Karpas-422 (cell line): ENCODE measurements at regions not wholly inside any gene's neighbourhood (a gene's known extent, or its start where the extent isn't known, plus 50 kb on each side); places are given as distances from the start of the nearest gene placed in this dataset.
"Not testable (repeated sequence)": the region's sequence is repeated elsewhere in the genome, so short reads cannot be mapped to it uniquely, and the experiment has no call there.

Experiments used
- DNase-seq: peaks from one replicate; pipeline ENCODE4 v3.0.0-alpha.2; 2015
- H2AFZ ChIP-seq: fragments of 200-600 bp; sonication (generic); 2 replicates; pipeline ENCODE4 v1.6.1; 2014; ENCODE audit warnings: antibody characterized with exemption, low read length, mixed read lengths
- H3K27ac ChIP-seq: fragments of 200-600 bp; sonication (generic); 2 replicates; pipeline ENCODE4 v1.5.1; 2014; ENCODE audit warnings: mild to moderate bottlenecking, low read length, moderate library complexity
- H3K27me3 ChIP-seq: fragments of 200-600 bp; sonication (generic); 2 replicates; pipeline ENCODE4 v1.6.1; 2014; ENCODE audit warnings: low read length, mixed read lengths
- H3K36me3 ChIP-seq: fragments of 200-600 bp; sonication (generic); 2 replicates; pipeline ENCODE4 v1.6.1; 2014; ENCODE audit warnings: low read length, mixed read lengths; ENCODE audit not compliant: insufficient read depth
- H3K4me1 ChIP-seq: fragments of 200-600 bp; sonication (generic); 2 replicates; pipeline ENCODE4 v1.6.1; 2014; ENCODE audit warnings: mild to moderate bottlenecking, low read length, mixed read lengths
- H3K4me2 ChIP-seq: fragments of 200-600 bp; sonication (generic); 2 replicates; pipeline ENCODE4 v1.6.1; 2014; ENCODE audit warnings: low read length, low read depth, mild to moderate bottlenecking; ENCODE audit not compliant: poor library complexity, severe bottlenecking
- H3K4me3 ChIP-seq: fragments of 200-600 bp; sonication (generic); 2 replicates; pipeline ENCODE4 v1.5.1; 2014; ENCODE audit warnings: mild to moderate bottlenecking, antibody characterized with exemption, low read length, mixed read lengths
- H3K79me2 ChIP-seq: fragments of 200-600 bp; sonication (generic); 2 replicates; pipeline ENCODE4 v1.6.1; 2014; ENCODE audit warnings: mild to moderate bottlenecking, low read length, mixed read lengths
- H3K9ac ChIP-seq: fragments of 200-600 bp; sonication (generic); 2 replicates; pipeline ENCODE4 v1.6.0; 2014; ENCODE audit warnings: low read length
- H3K9me2 ChIP-seq: fragments of 200-600 bp; sonication (generic), shearing (Covaris generic); replicated peaks from 2 replicates; pipeline ENCODE4 v1.6.0; 2014; ENCODE audit warnings: mild to moderate bottlenecking, low read length, moderate library complexity; ENCODE audit not compliant: insufficient read depth
- H3K9me3 ChIP-seq: fragments of 300-700, 200-600 bp; sonication (generic); 2 replicates; pipeline ENCODE4 v1.6.1; 2014; ENCODE audit warnings: low read length, mixed read lengths
- H4K20me1 ChIP-seq: fragments of 200-600 bp; sonication (generic); 2 replicates; pipeline ENCODE4 v1.6.1; 2014; ENCODE audit warnings: mild to moderate bottlenecking, antibody characterized with exemption, low read length, low read depth; ENCODE audit not compliant: insufficient read depth

DNA sequence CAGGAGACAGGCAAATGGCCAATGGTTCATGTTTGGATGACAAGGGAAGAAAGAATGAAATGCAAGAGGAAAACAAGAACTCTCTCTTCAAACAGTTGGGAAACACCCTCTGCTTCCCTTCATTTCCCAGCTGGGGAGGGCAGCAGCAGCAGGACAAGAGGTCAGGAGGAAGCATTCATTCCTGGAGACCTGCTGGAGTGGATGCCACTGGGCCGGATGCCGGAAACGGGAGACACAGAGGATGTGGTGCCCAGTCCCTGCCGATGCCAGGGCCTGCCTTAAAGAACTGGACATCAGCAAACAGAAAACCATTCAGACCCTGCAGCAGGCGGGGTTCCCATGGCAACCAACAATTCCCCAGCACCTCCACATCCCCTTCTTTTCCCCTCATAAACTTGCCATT, 102.3 kb upstream of the ZNF648 start:
- Histone ChIP-seq H3K9me3 (peaks cover 6% of the 10 kb centered on the region; the same call in 1 of the 2 replicates), H3K79me2 (no peaks in the 10 kb centered on the region), H3K4me2 (no peak overlapping the region), H2AFZ (no peak overlapping the region), H3K4me3 (no peak overlapping the region), H3K9ac (no peak overlapping the region), H3K9me2 (no peaks in the 10 kb centered on the region), H3K27me3 (no peaks in the 10 kb centered on the region), H3K4me1 (no peaks in the 10 kb centered on the region), H3K36me3 (no peaks in the 10 kb centered on the region), H4K20me1 (no peaks in the 10 kb centered on the region), H3K27ac (no peak overlapping the region)
- no peak for DNase-seq

GRCh38 chr1:182159443-182159842, 97.9 kb upstream of the ZNF648 start:
- no peaks in the 10 kb centered on the region for H3K36me3 ChIP-seq
- H3K9me2 ChIP-seq: no peaks in the 10 kb centered on the region
- no peak overlapping the region for H3K4me2 ChIP-seq
- no peaks in the 10 kb centered on the region for H3K27me3 ChIP-seq
- H2AFZ ChIP-seq: no peak overlapping the region
- no peaks in the 10 kb centered on the region for H3K4me1 ChIP-seq
- H3K4me3 ChIP-seq: no peak overlapping the region
- no peak overlapping the region for H3K27ac ChIP-seq
- no peaks in the 10 kb centered on the region for H4K20me1 ChIP-seq
- no peak overlapping the region for H3K9ac ChIP-seq
- H3K79me2 ChIP-seq: no peaks in the 10 kb centered on the region
- no peak for DNase-seq
- H3K9me3 ChIP-seq: peaks cover 6% of the 10 kb centered on the region; the same call in 1 of the 2 replicates

DNA sequence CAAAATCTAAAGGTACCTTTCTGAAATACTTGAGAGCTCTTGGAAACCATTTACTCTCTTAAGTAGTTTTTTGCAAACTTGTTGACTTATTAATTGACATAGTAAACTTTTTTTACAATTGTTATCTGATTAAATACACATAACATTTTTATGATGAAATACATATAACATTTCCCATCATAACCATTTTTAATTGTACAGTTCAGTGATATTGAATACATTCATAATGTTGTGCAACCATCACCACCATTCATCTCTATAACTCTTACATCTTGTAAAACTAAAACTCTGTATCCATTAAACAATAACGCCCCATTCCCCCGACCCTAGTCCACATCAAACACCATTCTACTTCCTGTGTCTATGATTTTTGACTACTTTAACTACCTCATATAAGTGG, 95.7 kb upstream of the ZNF648 start:
- H3K9me3 ChIP-seq: peaks cover 6% of the 10 kb centered on the region; the same call in 1 of the 2 replicates

DNA sequence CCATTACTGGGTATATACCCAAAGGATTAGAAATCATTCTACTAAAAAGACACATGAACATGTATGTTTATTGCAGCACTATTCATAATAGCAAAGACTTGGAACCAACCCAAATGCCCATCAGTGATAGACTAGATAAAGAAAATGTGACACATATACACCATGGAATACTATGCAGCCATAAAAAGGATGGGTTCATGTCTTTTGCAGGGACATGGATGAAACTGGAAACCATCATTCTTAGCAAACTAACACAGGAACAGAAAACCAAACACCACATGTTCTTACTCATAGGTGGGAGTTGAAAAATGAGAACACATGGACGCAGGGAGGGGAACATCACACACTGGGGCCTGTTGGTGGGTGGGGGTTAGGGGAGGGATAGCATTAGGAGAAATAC, 92.9 kb upstream of the ZNF648 start:
- not testable (repeated sequence) for H3K9ac ChIP-seq, H3K27ac ChIP-seq, H3K79me2 ChIP-seq, H3K9me2 ChIP-seq, H3K4me3 ChIP-seq, H3K4me2 ChIP-seq, H3K36me3 ChIP-seq, H3K9me3 ChIP-seq, H3K4me1 ChIP-seq, H4K20me1 ChIP-seq, DNase-seq, H3K27me3 ChIP-seq, H2AFZ ChIP-seq

More for the DNA sequence above, 95.7 kb upstream of the ZNF648 start:
- Histone ChIP-seq H3K4me2 (no peak overlapping the region), H2AFZ (no peak overlapping the region), H4K20me1 (no peaks in the 10 kb centered on the region), H3K9ac (no peak overlapping the region), H3K27ac (no peak overlapping the region), H3K4me3 (no peak overlapping the region), H3K9me2 (no peaks in the 10 kb centered on the region), H3K79me2 (no peaks in the 10 kb centered on the region), H3K27me3 (no peaks in the 10 kb centered on the region), H3K36me3 (no peaks in the 10 kb centered on the region), H3K4me1 (no peaks in the 10 kb centered on the region)
- no peak for DNase-seq

- no peaks in the 10 kb centered on the region for H3K4me1 ChIP-seq
- no peak overlapping the region for H3K4me3 ChIP-seq
- H3K36me3 ChIP-seq: no peaks in the 10 kb centered on the region
- H3K4me2 ChIP-seq: no peak overlapping the region
- H3K27me3 ChIP-seq: no peaks in the 10 kb centered on the region
- no peak overlapping the region for H3K9ac ChIP-seq
- no peak overlapping the region for H3K27ac ChIP-seq
- no peaks in the 10 kb centered on the region for H3K79me2 ChIP-seq
- H4K20me1 ChIP-seq: no peaks in the 10 kb centered on the region
- H3K9me2 ChIP-seq: no peaks in the 10 kb centered on the region
- H2AFZ ChIP-seq: no peak overlapping the region
- H3K9me3 ChIP-seq: no peaks in the 10 kb centered on the region
- DNase-seq: no peak
Observed at GRCh38 chr1:182149411-182149965, 88.0 kb upstream of the ZNF648 start.

GRCh38 chr1:182147951-182148350, 86.4 kb upstream of the ZNF648 start:
- Histone ChIP-seq H3K4me2 (no peak overlapping the region), H3K27ac (no peak overlapping the region), H3K79me2 (no peaks in the 10 kb centered on the region), H3K4me1 (no peaks in the 10 kb centered on the region), H3K9ac (no peak overlapping the region), H3K4me3 (no peak overlapping the region), H3K27me3 (no peaks in the 10 kb centered on the region), H3K9me2 (no peaks in the 10 kb centered on the region), H4K20me1 (no peaks in the 10 kb centered on the region), H3K36me3 (no peaks in the 10 kb centered on the region), H2AFZ (no peak overlapping the region), H3K9me3 (no peaks in the 10 kb centered on the region)
- no peak for DNase-seq

- no peaks in the 10 kb centered on the region for H3K27me3 ChIP-seq
- no peak for DNase-seq
- H3K9me3 ChIP-seq: no peaks in the 10 kb centered on the region
Observed at GRCh38 chr1:182147136-182147820, 85.8 kb upstream of the ZNF648 start.

GRCh38 chr1:182146286-182146685, 84.8 kb upstream of the ZNF648 start:
- DNase-seq: no peak
- H3K9me2 ChIP-seq: no peaks in the 10 kb centered on the region
- no peak overlapping the region for H2AFZ ChIP-seq
- no peak overlapping the region for H3K9ac ChIP-seq
- H3K36me3 ChIP-seq: no peaks in the 10 kb centered on the region
- H3K4me2 ChIP-seq: no peak overlapping the region
- no peaks in the 10 kb centered on the region for H3K9me3 ChIP-seq
- H3K79me2 ChIP-seq: no peaks in the 10 kb centered on the region
- H4K20me1 ChIP-seq: no peaks in the 10 kb centered on the region
- no peak overlapping the region for H3K4me3 ChIP-seq
- H3K27me3 ChIP-seq: no peaks in the 10 kb centered on the region
- H3K27ac ChIP-seq: no peak overlapping the region
- H3K4me1 ChIP-seq: no peaks in the 10 kb centered on the region

More at GRCh38 chr1:182147136-182147820, 85.8 kb upstream of the ZNF648 start:
- no peaks in the 10 kb centered on the region for H3K4me1 ChIP-seq
- H3K9me2 ChIP-seq: no peaks in the 10 kb centered on the region
- no peaks in the 10 kb centered on the region for H3K36me3 ChIP-seq
- no peak overlapping the region for H3K27ac ChIP-seq
- no peaks in the 10 kb centered on the region for H3K79me2 ChIP-seq
- no peak overlapping the region for H2AFZ ChIP-seq
- no peak overlapping the region for H3K4me3 ChIP-seq
- H4K20me1 ChIP-seq: no peaks in the 10 kb centered on the region
- H3K9ac ChIP-seq: no peak overlapping the region
- no peak overlapping the region for H3K4me2 ChIP-seq
